ENCODE measurements at regions not wholly inside any gene's neighbourhood (a gene's known extent, or its start where the extent isn't known, plus 50 kb on each side); places are given as distances from the start of the nearest gene placed in this dataset.
"Not testable (repeated sequence)": the region's sequence is repeated elsewhere in the genome, so short reads cannot be mapped to it uniquely, and the experiment has no call there.

DNA sequence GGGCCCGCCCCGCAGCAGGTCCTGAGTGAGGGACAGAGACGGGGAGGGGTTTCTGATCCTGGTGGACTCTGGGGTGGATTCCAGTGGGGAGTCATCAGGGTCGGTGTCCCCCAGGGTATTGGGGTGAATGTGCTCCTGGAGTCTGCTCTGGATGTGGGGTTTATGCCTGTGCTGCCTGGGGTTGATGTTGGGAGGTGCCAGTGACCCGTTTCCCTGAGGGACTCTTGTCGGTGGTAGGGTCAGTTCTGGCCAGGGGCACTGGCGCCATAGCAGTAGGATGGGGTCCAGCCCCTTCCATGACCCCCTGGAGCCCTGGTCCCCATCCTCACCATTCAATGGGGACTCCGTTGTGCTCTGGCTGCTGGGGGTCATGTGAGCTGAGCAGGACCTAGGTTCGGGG, 151.2 kb upstream of the POTEB2 start:
- not testable (repeated sequence) for TF ChIP-seq NFE2L2 (IDR thresholded peaks at IDR 0.05; ENCODE audit: low read depth, low read length); CTCF (conservative IDR thresholded peaks at IDR 0.05; ENCODE audit: low read depth, low read length)
- TF ChIP-seq, protein P1, sequence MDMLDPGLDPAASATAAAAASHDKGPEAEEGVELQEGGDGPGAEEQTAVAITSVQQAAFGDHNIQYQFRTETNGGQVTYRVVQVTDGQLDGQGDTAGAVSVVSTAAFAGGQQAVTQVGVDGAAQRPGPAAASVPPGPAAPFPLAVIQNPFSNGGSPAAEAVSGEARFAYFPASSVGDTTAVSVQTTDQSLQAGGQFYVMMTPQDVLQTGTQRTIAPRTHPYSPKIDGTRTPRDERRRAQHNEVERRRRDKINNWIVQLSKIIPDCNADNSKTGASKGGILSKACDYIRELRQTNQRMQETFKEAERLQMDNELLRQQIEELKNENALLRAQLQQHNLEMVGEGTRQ (IDR thresholded peaks at IDR 0.05; ENCODE audit: low read depth, low read length): not testable (repeated sequence)

All from IMR-90 (cell line).